Mucosa of gallbladder (tissue), 1 donor: ENCODE measurements at regions not wholly inside any gene's neighbourhood (a gene's known extent, or its start where the extent isn't known, plus 50 kb on each side); places are given as distances from the start of the nearest gene placed in this dataset.

Experiments used
- DNase-seq: peaks from one replicate; pipeline ENCODE4 v3.0.0-alpha.2; 2020; ENCODE audit warnings: low spot score
- donor health status: DM: no; HTN: no; CAD: no.

- DNase-seq, result no peak
Measured at GRCh38 chr11:122277493-122277892, 161.5 kb upstream of the BLID start.

- DNase-seq, result no peak
Measured at GRCh38 chr11:122276221-122276620, 160.2 kb upstream of the BLID start.

GRCh38 chr11:122275508-122275907 lies 159.5 kb upstream of the BLID start:
- no peak for DNase-seq

- DNase-seq, result no peak
Measured at GRCh38 chr11:122273476-122274191, 157.6 kb upstream of the BLID start.

GRCh38 chr11:122271745-122272144 lies 155.7 kb upstream of the BLID start:
- DNase-seq, result no peak

- no peak for DNase-seq
Measured at GRCh38 chr11:122271137-122271536, 155.1 kb upstream of the BLID start.

GRCh38 chr11:122270535-122270934 lies 154.5 kb upstream of the BLID start:
- DNase-seq, result no peak

GRCh38 chr11:122269824-122270223 lies 153.8 kb upstream of the BLID start:
- DNase-seq, result no peak

- no peak for DNase-seq
Measured at GRCh38 chr11:122268601-122269130, 152.7 kb upstream of the BLID start.

- no peak for DNase-seq
Measured at GRCh38 chr11:122267602-122268001, 151.6 kb upstream of the BLID start.

GRCh38 chr11:122265981-122266380 lies 150.0 kb upstream of the BLID start:
- DNase-seq, result no peak

GRCh38 chr11:122264121-122264520 lies 148.1 kb upstream of the BLID start:
- DNase-seq, result no peak

- DNase-seq, result no peak
Measured at GRCh38 chr11:122261546-122261945, 145.5 kb upstream of the BLID start.

- no peak for DNase-seq
Measured at GRCh38 chr11:122259195-122259821, 143.3 kb upstream of the BLID start.

- DNase-seq, result no peak
Measured at GRCh38 chr11:122258446-122259194, 142.6 kb upstream of the BLID start.

- peak; percentile 18 for DNase-seq
Measured at GRCh38 chr11:122253589-122254231, 137.7 kb upstream of the BLID start.

- no peak for DNase-seq
Measured at GRCh38 chr11:122248939-122249338, 132.9 kb upstream of the BLID start.

GRCh38 chr11:122248131-122248530 lies 132.1 kb upstream of the BLID start:
- no peak for DNase-seq

- DNase-seq, result no peak
Measured at GRCh38 chr11:122246874-122247273, 130.9 kb upstream of the BLID start.

GRCh38 chr11:122242731-122243130 lies 126.7 kb upstream of the BLID start:
- peak; percentile 12 for DNase-seq

- no peak for DNase-seq
Measured at GRCh38 chr11:122241566-122241965, 125.6 kb upstream of the BLID start.

- no peak for DNase-seq
Measured at GRCh38 chr11:122240638-122241037, 124.6 kb upstream of the BLID start.
